HCT116 (cell line): ENCODE measurements at regions not wholly inside any gene's neighbourhood (a gene's known extent, or its start where the extent isn't known, plus 50 kb on each side); places are given as distances from the start of the nearest gene placed in this dataset.

Experiments
- CTCF ChIP-seq, 3 experiments: fragments of 200-600 bp in 1 of 3; sonication (generic) in 1 of 3; IDR thresholded peaks in 2 of 3; conservative IDR thresholded peaks in 1 of 3; 2 replicates each; pipeline ENCODE4 v1.5.1; 2012 to 2017; ENCODE audit warnings: low read depth in 2 of 3, low read length in 2 of 3, antibody characterized with exemption in 1 of 3, borderline replicate concordance in 1 of 3, control low read depth in 1 of 3, mild to moderate bottlenecking in 1 of 3, mixed read lengths in 1 of 3, mixed run types in 1 of 3, moderate library complexity in 1 of 3; ENCODE audit not compliant: insufficient read depth in 1 of 3
- EZH2 ChIP-seq: fragments of 200-600 bp; sonication (generic); IDR thresholded peaks from 2 replicates; pipeline ENCODE4 v1.6.1; 2017; ENCODE audit warnings: antibody characterized with exemption, mixed run types
- MAX ChIP-seq: IDR thresholded peaks from 2 replicates; pipeline ENCODE4 v1.6.1; 2012
- SP1 ChIP-seq: IDR thresholded peaks from 2 replicates; pipeline ENCODE4 v1.6.1; 2012; ENCODE audit warnings: low read depth
- ZBTB33 ChIP-seq: IDR thresholded peaks from 2 replicates; pipeline ENCODE4 v1.6.1; 2011; ENCODE audit warnings: mild to moderate bottlenecking, low read length, moderate library complexity; ENCODE audit not compliant: insufficient replicate concordance; ENCODE audit errors: extremely low read depth

GRCh38 chr1:189958756-189959155 is 518.9 kb downstream of the BRINP3 start:
- TF ChIP-seq CTCF (IDR thresholded peaks at IDR 0.05 in 2 of 3, conservative IDR thresholded peaks at IDR 0.05 in 1 of 3; ENCODE audit: borderline replicate concordance in 1 of 3, insufficient read depth in 1 of 3, low read depth in 2 of 3, low read length in 2 of 3) (no peak), SP1 (no peak), ZBTB33 (no peak), MAX (no peak), EZH2 (no peak)
